ENCODE measurements at regions not wholly inside any gene's neighbourhood (a gene's known extent, or its start where the extent isn't known, plus 50 kb on each side); places are given as distances from the start of the nearest gene placed in this dataset.
"Not testable (repeated sequence)": the region's sequence is repeated elsewhere in the genome, so short reads cannot be mapped to it uniquely, and the experiment has no call there.

GRCh38 chr12:59273561-59273960 is 322.3 kb upstream of the SLC16A7 start:
- peaks cover 11% of the 10 kb centered on the region for H3K9me3 Mint-ChIP-seq
- H3K4me1 Mint-ChIP-seq (ENCODE audit: low read depth); H3K4me3 Mint-ChIP-seq; intact Hi-C loops (cut with micrococcal nuclease); DNase-seq; H3K36me3 Mint-ChIP-seq (ENCODE audit: low read depth); H3K27ac Mint-ChIP-seq; H3K27me3 Mint-ChIP-seq (ENCODE audit: low read depth): not testable (repeated sequence)
- CTCF ChIA-PET: interaction anchor here (0.7 kb wide), 1 partner anchor 92 kb away, joined by 4 read pairs; no protein-coding TSS in a partner anchor

DNA sequence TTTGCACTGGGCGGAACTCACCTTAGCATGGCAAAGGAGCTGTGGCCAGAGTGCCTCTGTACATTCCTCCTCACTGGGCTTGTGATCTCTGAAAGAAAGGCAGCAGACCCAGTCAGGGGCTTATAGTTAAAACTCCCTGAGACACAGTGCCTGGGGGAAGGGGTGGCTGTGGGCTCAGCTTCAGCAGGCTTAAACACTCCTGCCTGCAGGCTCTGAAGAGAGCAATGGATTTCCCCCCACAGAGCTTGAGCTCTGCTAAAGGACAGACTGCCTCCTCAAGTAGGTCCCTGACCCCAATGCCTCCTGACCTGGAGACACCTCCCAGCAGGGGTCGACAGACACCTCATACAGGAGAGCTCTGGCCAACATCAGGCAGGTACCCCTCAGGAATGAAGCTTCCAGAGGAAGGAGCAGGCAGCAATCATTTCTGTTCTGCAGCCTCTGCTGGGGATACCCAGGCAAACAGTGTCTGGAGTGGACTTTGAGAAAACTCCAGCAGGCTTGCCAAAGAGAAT is 327.5 kb upstream of the SLC16A7 start:
- H3K4me1 Mint-ChIP-seq (ENCODE audit: low read depth): no peaks in the 10 kb centered on the region
- H3K4me3 Mint-ChIP-seq: no peak overlapping the region
- H3K36me3 Mint-ChIP-seq (ENCODE audit: low read depth): no peaks in the 10 kb centered on the region
- intact Hi-C loops (cut with micrococcal nuclease): no loop called here
- H3K9me3 Mint-ChIP-seq: peaks cover 11% of the 10 kb centered on the region
- DNase-seq: no peak
- CTCF ChIA-PET: no interaction called here
- no peaks in the 10 kb centered on the region for H3K27me3 Mint-ChIP-seq (ENCODE audit: low read depth)
- H3K27ac Mint-ChIP-seq: no peak overlapping the region

DNA sequence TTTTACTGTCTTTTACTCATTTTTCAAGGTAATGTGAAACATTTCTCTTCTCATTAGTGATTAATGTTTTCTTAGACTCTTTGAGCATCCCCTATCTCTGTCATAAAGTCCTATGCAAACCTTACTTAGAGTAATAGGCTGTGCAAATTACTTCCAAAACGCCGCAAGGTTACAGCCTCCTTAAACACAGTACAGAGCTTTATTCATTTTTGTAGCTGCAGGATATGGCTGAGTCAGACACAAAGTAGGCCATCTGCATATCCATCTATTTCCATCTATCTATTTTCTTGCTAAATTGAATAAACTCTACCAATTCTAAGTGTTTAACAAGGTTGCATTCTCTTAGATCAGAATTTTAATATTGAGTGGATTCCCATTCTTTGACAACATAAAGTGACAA is 335.6 kb upstream of the SLC16A7 start:
- Mint-ChIP-seq H3K36me3 (ENCODE audit: low read depth) (no peaks in the 10 kb centered on the region), H3K9me3 (no peaks in the 10 kb centered on the region), H3K27me3 (ENCODE audit: low read depth) (no peaks in the 10 kb centered on the region), H3K27ac (no peak overlapping the region), H3K4me1 (ENCODE audit: low read depth) (no peaks in the 10 kb centered on the region), H3K4me3 (no peak overlapping the region)
- CTCF ChIA-PET: no interaction called here
- intact Hi-C loops (cut with micrococcal nuclease): no loop called here
- no peak for DNase-seq

DNA sequence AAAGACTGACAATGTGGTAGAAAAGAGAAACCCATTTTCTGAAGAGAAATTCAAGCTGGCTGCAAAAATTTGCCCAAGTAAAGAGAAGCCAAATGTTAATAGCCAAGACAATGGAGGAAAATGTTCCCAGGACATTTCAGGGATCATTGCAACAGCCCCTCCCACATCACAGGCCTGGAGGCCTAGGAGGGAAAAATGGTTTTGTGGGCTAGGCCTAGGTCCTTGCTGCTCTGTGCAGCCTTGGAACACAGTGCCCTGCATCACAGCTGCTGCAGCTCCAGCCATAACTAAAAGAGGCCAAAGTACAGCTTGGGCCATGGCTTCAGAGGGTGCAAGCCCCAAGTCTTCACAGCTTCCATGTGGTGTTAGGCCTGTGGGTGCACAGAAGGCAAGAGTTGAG is 332.4 kb upstream of the LRIG3 start:
- Mint-ChIP-seq H3K27me3 (ENCODE audit: low read depth) (no peaks in the 10 kb centered on the region), H3K4me3 (no peak overlapping the region), H3K4me1 (ENCODE audit: low read depth) (no peaks in the 10 kb centered on the region), H3K36me3 (ENCODE audit: low read depth) (no peaks in the 10 kb centered on the region), H3K27ac (no peak overlapping the region), H3K9me3 (peaks cover 17% of the 10 kb centered on the region)
- intact Hi-C loops (cut with micrococcal nuclease): no loop called here
- DNase-seq: no peak
- CTCF ChIA-PET: no interaction called here

GRCh38 chr12:59250766-59251165 is 330.5 kb upstream of the LRIG3 start:
- Mint-ChIP-seq H3K4me1 (ENCODE audit: low read depth) (no peaks in the 10 kb centered on the region), H3K4me3 (no peak overlapping the region), H3K36me3 (ENCODE audit: low read depth) (no peaks in the 10 kb centered on the region), H3K9me3 (peaks cover 17% of the 10 kb centered on the region), H3K27me3 (ENCODE audit: low read depth) (no peaks in the 10 kb centered on the region), H3K27ac (no peak overlapping the region)
- intact Hi-C loops (cut with micrococcal nuclease): no loop called here
- DNase-seq: no peak
- CTCF ChIA-PET: no interaction called here

DNA sequence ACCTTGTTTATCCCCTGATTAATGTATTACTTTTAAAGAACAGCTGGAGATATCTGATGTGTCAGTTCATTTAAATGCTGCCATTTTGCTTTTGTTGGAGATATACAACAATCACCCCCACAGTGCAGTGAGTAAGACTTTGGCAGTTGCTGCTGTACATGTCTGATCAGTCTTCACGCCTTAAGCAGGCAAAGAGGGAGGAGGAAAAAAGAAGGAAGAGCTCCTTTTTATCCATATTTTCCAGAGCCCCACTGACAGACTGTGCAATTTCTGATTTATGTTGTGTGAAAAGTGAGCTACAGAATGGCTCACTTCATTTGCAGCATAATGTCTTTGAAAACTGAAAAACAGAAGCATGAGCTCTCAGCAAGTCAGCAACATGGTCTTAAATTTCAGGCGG is 319.7 kb upstream of the LRIG3 start:
- Mint-ChIP-seq H3K4me3 (no peak overlapping the region), H3K4me1 (ENCODE audit: low read depth) (no peaks in the 10 kb centered on the region), H3K27ac (no peak overlapping the region), H3K36me3 (ENCODE audit: low read depth) (no peaks in the 10 kb centered on the region), H3K9me3 (peaks cover 1% of the 10 kb centered on the region), H3K27me3 (ENCODE audit: low read depth) (no peaks in the 10 kb centered on the region)
- CTCF ChIA-PET: no interaction called here
- intact Hi-C loops (cut with micrococcal nuclease): no loop called here
- no peak for DNase-seq

- no peak for DNase-seq
- CTCF ChIA-PET: no interaction called here
- H3K4me3 Mint-ChIP-seq: no peak overlapping the region
- H3K27ac Mint-ChIP-seq: no peak overlapping the region
- no peaks in the 10 kb centered on the region for H3K9me3 Mint-ChIP-seq
- H3K27me3 Mint-ChIP-seq (ENCODE audit: low read depth): no peaks in the 10 kb centered on the region
- no peaks in the 10 kb centered on the region for H3K36me3 Mint-ChIP-seq (ENCODE audit: low read depth)
- H3K4me1 Mint-ChIP-seq (ENCODE audit: low read depth): no peaks in the 10 kb centered on the region
- intact Hi-C loops (cut with micrococcal nuclease): no loop called here
These were observed 314.1 kb upstream of the LRIG3 start for GRCh38 chr12:59234391-59234790.

GRCh38 chr12:59230334-59230733 is 310.0 kb upstream of the LRIG3 start:
- Mint-ChIP-seq H3K9me3 (peaks cover 2% of the 10 kb centered on the region), H3K4me1 (ENCODE audit: low read depth) (no peaks in the 10 kb centered on the region), H3K4me3 (no peak overlapping the region), H3K36me3 (ENCODE audit: low read depth) (no peaks in the 10 kb centered on the region), H3K27me3 (ENCODE audit: low read depth) (no peaks in the 10 kb centered on the region), H3K27ac (no peak overlapping the region)
- intact Hi-C loops (cut with micrococcal nuclease): no loop called here
- CTCF ChIA-PET: interaction anchor here (0.7 kb wide), 1 partner anchor 57 kb away, joined by 3 read pairs; no protein-coding TSS in a partner anchor
- no peak for DNase-seq

DNA sequence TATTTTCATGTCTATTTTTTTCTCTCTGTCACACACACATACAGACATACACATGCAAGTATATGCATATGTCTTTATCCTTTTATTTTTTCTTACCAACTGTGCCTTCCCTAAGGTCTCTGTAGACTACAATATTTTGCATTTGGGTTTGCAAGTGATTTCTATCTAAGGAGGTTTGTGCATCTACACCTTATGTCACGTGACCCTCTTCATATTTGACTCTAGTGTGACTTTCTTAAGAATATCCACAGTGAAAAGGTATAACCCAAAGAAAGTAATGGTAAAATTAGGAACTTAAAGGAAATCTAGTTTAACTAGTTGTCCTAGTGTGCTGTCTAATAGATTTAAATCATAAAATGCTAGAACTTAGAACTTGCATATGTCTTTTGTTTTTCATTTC is 298.8 kb upstream of the LRIG3 start:
- intact Hi-C loops (cut with micrococcal nuclease): no loop called here
- no peaks in the 10 kb centered on the region for H3K27me3 Mint-ChIP-seq (ENCODE audit: low read depth)
- H3K9me3 Mint-ChIP-seq: peaks cover 2% of the 10 kb centered on the region
- CTCF ChIA-PET: no interaction called here
- DNase-seq: no peak
- H3K36me3 Mint-ChIP-seq (ENCODE audit: low read depth): no peaks in the 10 kb centered on the region
- no peak overlapping the region for H3K27ac Mint-ChIP-seq
- H3K4me1 Mint-ChIP-seq (ENCODE audit: low read depth): no peaks in the 10 kb centered on the region
- no peak overlapping the region for H3K4me3 Mint-ChIP-seq

- H3K27me3 Mint-ChIP-seq (ENCODE audit: low read depth): no peaks in the 10 kb centered on the region
- H3K4me1 Mint-ChIP-seq (ENCODE audit: low read depth): no peaks in the 10 kb centered on the region
- DNase-seq: no peak
- intact Hi-C loops (cut with micrococcal nuclease): no loop called here
- H3K9me3 Mint-ChIP-seq: peaks cover 2% of the 10 kb centered on the region
- no peaks in the 10 kb centered on the region for H3K36me3 Mint-ChIP-seq (ENCODE audit: low read depth)
- no peak overlapping the region for H3K4me3 Mint-ChIP-seq
- H3K27ac Mint-ChIP-seq: no peak overlapping the region
- CTCF ChIA-PET: no interaction called here
These were observed 276.7 kb upstream of the LRIG3 start for GRCh38 chr12:59196989-59197388.

GRCh38 chr12:59194794-59195193 is 274.5 kb upstream of the LRIG3 start:
- Mint-ChIP-seq H3K4me1 (ENCODE audit: low read depth) (no peaks in the 10 kb centered on the region), H3K9me3 (no peaks in the 10 kb centered on the region), H3K27me3 (ENCODE audit: low read depth) (no peaks in the 10 kb centered on the region), H3K36me3 (ENCODE audit: low read depth) (no peaks in the 10 kb centered on the region), H3K27ac (no peak overlapping the region), H3K4me3 (no peak overlapping the region)
- DNase-seq: no peak
- CTCF ChIA-PET: no interaction called here
- intact Hi-C loops (cut with micrococcal nuclease): no loop called here

- intact Hi-C loops (cut with micrococcal nuclease): no loop called here
- H3K4me3 Mint-ChIP-seq: no peak overlapping the region
- H3K36me3 Mint-ChIP-seq (ENCODE audit: low read depth): no peaks in the 10 kb centered on the region
- no peaks in the 10 kb centered on the region for H3K9me3 Mint-ChIP-seq
- H3K4me1 Mint-ChIP-seq (ENCODE audit: low read depth): no peaks in the 10 kb centered on the region
- no peak overlapping the region for H3K27ac Mint-ChIP-seq
- no peak for DNase-seq
- no peaks in the 10 kb centered on the region for H3K27me3 Mint-ChIP-seq (ENCODE audit: low read depth)
- CTCF ChIA-PET: no interaction called here
These were observed 273.3 kb upstream of the LRIG3 start for GRCh38 chr12:59193476-59194050.

DNA sequence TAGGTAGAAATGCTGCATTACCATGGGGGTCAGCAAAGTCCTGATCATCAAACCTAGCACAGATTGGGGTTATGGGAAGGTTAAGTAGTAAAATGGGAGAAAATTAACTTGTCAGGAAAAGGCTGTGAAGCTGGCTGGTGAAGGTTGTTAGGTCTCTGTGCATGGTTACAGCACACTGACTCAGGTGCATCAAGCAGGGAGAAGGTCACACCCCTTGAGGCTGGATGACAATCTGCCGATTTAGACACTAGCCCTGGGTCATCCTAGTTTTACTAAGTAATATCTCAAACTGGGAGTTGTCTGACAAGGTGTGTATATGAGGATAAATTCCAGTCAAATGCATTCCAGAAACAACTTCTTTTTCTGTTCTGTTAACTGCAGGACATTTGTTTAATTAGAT is 271.1 kb upstream of the LRIG3 start:
- H3K4me3 Mint-ChIP-seq: no peak overlapping the region
- CTCF ChIA-PET: no interaction called here
- no peaks in the 10 kb centered on the region for H3K4me1 Mint-ChIP-seq (ENCODE audit: low read depth)
- DNase-seq: no peak
- no peaks in the 10 kb centered on the region for H3K27me3 Mint-ChIP-seq (ENCODE audit: low read depth)
- H3K36me3 Mint-ChIP-seq (ENCODE audit: low read depth): no peaks in the 10 kb centered on the region
- intact Hi-C loops (cut with micrococcal nuclease): no loop called here
- no peaks in the 10 kb centered on the region for H3K9me3 Mint-ChIP-seq
- no peak overlapping the region for H3K27ac Mint-ChIP-seq

DNA sequence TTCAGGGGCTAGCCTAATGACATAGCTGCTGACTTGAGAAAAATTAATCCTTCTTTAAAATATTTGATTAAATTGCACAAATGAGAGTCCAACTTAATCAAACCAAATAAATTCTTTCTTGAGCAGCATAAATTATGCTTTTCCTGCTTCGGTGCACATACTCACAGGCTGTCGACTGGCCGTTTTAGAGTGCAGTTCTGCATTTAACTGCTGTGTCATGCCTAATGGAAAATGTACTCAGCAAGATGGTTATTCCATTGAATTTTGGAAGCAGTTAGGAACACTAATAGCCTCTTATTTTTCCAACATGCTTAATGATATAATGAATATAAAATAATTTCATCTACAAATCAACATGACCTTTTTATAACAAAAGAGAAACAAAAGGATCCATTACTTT is 266.1 kb upstream of the LRIG3 start:
- Mint-ChIP-seq H3K4me1 (ENCODE audit: low read depth) (no peaks in the 10 kb centered on the region), H3K27me3 (ENCODE audit: low read depth) (peaks cover 4% of the 10 kb centered on the region), H3K27ac (no peak overlapping the region), H3K9me3 (no peaks in the 10 kb centered on the region), H3K36me3 (ENCODE audit: low read depth) (no peaks in the 10 kb centered on the region), H3K4me3 (no peak overlapping the region)
- intact Hi-C loops (cut with micrococcal nuclease): no loop called here
- CTCF ChIA-PET: no interaction called here
- no peak for DNase-seq

Data from activated naive CD4-positive, alpha-beta T cell treated with anti-CD3 and anti-CD28 coated beads for 36 hours (primary cell).